Dermis blood vessel endothelial cell (primary cell): ENCODE measurements at regions not wholly inside any gene's neighbourhood (a gene's known extent, or its start where the extent isn't known, plus 50 kb on each side); places are given as distances from the start of the nearest gene placed in this dataset.
A peak's percentile ranks its signal among the peaks of the same experiment; 100 is the strongest.

Experiments used
- DNase-seq: peaks from one replicate; pipeline ENCODE4 v3.0.0; 2010

- no peak for DNase-seq
These were observed 293.1 kb downstream of the ARHGAP12 start for GRCh38 chr10:31635415-31636065.

DNA sequence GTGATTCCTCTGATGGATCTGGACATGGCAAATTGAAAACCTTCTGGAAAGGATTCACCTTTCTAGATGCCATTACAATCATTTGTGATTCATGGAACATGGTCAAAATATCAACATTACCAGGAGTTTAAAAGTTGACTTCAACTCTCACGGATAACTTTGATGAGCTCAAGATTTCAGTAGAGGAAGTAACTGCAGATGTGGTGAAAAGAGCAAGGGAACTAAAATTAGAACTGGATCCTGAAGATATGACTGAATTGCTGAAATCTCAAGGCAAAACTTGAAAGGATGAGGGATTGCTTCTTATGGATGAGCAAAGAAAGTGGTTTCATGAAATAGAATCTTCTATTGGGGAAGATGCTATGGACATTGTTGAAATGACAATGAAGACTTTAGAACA is 293.6 kb downstream of the ARHGAP12 start:
- no peak for DNase-seq

DNA sequence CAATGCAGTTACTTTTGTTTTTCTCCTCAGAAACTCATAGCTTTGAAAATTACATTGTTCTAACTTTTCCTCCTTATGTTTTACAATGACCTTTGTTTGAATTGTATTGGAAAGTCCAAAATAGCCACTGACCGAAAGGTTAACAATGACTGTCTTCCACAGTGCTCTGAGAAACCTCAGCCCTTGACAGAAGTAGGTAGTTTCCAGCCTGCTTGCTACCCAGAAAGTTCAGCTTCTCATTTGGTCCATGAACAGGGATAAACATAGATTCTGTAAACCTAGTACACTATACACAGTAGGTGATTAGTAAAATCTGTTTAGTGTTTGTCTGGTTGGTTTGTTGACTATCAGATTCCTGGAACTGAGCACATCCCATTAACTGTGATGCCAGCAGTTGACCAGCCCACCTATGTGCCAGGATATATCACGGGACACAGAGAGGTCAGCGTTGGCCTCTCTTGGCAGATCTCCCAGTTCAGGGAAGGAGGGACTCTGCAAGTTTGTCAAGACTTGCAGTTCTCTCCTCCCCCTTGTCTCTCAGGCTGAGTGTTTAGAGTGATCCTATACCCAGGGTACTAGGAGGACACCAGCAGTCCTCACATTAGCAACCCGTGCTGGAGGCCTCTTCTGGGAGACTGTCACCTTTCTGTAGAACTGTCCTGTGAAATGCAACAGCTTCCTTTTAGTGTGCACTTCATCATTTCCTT is 297.6 kb downstream of the ARHGAP12 start:
- DNase-seq, result peak; percentile 66

DNA sequence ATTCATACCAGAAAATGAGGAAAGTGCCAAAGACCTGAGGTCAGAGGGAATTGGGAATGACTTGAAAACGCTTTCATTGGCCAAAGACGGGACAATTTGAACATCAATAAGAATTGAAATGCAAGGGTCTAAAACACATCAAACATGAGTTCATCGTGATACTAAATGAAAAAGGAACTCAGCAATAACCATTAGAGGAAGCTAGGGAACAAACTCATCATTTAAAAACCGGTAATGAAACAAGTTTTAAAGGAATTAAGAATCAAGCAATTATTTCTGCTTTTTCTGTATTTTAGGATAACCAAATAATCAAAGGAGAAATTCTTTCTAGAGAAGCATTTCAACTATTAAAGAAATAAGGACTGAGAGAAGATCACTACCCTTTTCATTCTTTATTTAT is 303.1 kb downstream of the ARHGAP12 start:
- no peak for DNase-seq

DNA sequence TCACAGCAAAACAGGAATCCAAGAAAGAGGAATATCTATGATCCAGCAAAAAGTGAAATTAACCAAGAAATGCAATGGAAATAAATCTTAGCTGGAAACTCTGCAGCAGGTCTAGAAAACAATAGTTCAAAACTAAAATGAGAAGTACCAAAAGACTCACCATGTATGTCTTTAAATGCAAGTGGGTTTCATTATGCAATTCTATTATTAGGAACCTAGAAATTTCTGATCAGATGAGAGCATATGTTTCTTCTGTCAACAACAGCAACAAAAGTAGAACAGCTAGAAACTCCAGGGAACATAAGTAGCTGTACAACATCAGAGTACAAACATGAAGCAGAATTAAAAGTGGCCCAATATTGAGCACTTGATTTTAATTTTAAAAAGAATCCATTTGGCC is 304.0 kb downstream of the ARHGAP12 start:
- DNase-seq, result no peak

DNA sequence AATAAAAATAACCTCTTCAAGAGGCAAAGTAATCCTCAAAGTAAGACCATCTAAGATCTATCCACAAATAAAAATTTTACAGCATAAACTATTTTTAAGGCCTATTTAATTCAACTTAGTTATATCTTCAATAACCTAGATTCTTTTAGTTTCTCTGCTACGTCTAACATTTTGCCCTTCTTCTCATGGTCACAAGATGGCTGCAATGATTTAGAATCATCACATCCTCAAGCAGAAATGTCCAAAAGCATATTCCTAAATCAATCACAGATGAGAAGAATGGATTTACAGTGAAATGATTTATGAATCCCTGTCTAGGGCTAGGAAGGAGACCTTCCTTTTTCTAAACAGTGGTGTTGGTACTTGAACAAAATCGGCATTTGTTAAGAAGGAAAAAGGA is 304.7 kb downstream of the ARHGAP12 start:
- DNase-seq, result no peak

- no peak for DNase-seq
These were observed 304.4 kb downstream of the ZEB1 start for GRCh38 chr10:31623466-31623865.

GRCh38 chr10:31622978-31623377 is 304.0 kb downstream of the ZEB1 start:
- no peak for DNase-seq

DNA sequence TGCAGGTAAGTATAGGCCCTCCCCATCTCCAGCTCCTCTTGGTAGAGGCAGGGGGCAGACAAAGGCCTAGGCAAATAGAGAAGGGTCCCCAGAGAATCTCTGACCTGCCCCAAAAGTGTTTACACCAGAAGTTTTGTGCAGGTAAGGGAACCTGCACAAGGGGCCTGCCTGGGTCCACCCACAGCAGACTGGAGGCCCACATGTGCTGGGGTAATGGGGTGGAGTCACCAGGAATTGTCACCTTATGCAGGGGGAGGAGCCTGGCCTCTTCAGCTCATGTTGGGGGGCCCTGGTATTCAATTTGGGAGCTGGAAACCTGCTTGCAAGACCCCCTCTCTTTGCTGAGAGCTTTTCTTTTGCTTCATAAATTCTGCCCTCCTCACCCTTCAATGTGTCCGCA is 302.7 kb downstream of the ZEB1 start:
- DNase-seq, result no peak

GRCh38 chr10:31620226-31621151 is 301.5 kb downstream of the ZEB1 start:
- peak; percentile 74 for DNase-seq

DNA sequence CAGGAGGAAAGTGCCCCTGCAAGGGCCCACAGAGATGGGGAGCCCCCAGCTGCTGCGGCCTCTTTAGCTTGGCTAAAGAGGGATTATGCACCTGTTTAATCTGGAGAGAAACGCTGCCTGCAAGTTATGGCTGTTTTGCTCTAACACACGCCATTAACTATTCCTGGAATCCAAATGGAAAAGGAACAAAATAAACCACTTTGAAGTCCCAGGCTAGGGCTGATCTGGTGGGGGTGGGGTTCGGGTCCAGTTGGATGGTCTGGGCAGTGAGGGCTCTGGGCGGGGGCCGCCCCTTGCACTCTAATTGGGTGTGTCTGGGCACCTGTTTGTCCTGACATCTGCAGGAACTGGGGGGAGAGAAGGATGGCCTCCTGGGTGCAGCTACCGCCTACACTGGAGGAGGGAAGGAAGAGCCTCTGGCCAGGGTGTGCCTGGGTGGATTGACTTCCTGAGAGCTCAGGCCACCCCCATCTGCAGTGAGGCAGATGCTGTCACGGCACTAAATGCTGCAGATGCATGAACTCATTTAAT is 300.6 kb downstream of the ZEB1 start:
- DNase-seq, result no peak

GRCh38 chr10:31618541-31619291 is 299.7 kb downstream of the ZEB1 start:
- DNase-seq, result no peak

DNA sequence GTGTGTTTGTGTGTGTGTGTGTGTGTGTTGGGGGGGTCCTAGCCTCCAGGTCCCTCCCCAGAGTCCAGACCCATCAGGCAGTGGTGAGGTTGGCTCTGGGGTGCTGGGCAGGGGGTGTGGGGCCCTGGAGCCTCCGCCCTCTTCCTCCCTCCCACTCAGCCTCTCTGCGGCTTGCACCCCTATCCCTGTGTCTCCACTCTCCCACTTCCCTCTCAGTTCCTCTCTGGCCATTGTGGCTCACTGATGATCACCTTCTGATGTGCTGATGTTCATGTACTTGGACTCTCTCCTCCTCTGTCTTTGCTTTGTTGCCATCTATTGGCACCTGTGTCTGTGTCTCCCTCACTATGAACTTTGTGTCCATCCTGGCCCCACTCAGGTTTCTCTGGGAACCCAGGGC is 298.7 kb downstream of the ZEB1 start:
- no peak for DNase-seq

DNA sequence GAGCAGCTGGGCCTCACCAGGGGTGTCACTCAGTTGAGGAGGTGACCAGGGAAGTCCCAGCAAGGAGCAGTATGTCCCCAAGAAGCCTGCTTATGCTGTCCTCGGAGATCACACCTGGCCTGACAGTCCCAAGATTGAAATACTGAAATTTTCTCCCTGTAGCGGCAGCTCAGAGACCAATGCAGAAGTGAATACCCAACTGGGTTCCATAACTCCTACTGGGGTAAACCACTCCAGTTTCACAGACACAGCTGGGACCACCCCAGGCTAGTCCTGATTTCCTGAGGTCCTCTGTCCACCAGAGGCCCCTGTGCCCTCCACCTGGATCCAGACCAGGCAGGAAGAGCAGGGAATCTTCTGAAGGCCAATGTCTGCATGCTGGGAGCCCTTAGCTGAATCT is 298.1 kb downstream of the ZEB1 start:
- no peak for DNase-seq

GRCh38 chr10:31615129-31615528 is 296.1 kb downstream of the ZEB1 start:
- no peak for DNase-seq

- no peak for DNase-seq
These were observed 295.6 kb downstream of the ZEB1 start for GRCh38 chr10:31614611-31615010.

GRCh38 chr10:31612082-31612481 is 293.1 kb downstream of the ZEB1 start:
- DNase-seq, result no peak

DNA sequence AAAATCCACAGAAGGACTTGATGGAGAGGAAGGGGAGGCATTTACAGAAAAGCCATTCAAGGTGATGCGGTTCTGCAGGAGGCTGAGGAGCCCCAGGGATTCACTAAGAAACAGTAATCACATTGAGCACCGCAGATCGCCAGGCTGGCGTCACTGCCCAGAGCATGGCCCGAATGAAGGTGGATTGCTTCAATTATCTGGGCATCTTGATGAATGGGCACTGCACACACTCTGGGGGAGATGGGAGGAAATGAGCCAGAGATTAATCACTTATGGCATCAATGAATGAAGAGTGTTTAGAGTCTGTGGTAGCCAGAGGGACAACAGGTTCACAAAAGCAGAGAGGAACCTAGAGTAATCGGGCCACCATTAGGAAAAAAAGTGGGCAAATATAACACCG is 292.1 kb downstream of the ZEB1 start:
- no peak for DNase-seq

DNA sequence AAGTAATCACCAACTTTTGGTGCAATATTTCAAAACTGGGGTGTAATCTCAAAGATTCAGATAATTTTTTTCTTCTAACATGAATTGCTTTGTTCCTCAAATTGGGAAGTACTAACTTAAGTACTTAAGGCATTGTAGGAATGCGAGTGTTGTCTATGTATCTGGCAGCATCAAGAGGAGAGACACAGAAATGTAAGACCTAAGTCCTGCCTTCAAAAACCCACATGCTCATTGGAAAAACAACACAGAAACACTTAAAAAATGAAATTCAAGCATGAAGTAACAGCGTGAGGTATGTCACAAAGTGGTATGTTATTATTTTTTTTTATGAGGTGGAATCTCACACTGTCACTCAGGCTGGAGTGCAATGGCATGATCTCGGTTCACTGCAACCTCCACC is 288.5 kb downstream of the ZEB1 start:
- no peak for DNase-seq

GRCh38 chr10:31606841-31607240 is 287.8 kb downstream of the ZEB1 start:
- DNase-seq, result no peak

DNA sequence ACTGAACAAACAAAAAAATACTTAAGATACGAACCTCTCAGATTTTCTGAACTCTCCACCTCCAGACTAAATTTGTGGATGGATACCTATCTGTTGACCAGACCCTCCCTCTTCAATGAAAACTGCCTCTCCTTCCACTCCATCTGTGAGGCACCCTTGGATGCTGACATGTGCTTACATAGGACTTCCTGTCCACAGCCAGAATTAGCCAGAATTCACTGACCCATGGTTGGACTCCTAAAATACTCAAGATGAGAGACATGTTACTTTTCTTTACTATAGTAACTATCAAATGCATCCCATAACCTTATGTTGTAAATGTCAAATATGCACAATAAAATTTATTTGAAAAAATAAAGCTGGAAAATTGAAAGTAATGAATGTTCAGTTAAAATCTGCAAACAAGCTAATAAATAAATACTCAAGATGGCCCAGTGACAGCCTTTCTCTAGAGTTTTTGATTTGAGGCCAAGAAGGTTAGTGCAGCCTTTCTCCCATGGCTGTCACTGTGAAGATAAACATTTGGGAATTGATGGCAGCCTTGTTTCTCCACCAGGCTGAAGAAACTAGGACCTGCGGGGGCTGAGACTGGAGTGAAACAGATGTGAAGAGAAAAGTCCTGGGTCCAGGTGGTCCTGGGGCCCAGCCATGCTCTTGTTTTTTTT is 287.0 kb downstream of the ZEB1 start:
- DNase-seq, result no peak

DNA sequence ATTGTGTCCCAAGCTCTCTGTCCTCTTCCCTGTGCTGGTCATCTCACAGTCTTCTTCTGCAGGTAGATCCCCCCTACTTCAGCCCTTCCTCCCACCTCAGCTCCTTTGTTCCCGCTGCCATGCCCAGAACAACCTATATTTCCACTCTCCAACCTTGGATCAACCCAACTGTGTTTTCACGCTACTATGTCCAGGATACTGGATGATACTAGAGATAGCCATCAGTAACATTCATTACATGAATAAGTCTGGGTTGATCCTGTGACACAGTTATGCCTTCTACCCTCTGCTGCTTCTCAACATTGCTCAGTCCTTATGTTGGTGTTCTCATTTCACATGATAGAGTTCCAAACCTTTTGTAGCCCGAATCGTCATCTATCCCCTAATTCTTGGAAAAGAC is 286.4 kb downstream of the ZEB1 start:
- DNase-seq, result no peak
